H9 (cell line): ENCODE measurements at regions not wholly inside any gene's neighbourhood (a gene's known extent, or its start where the extent isn't known, plus 50 kb on each side); places are given as distances from the start of the nearest gene placed in this dataset.

Experiments used
- DNase-seq: peaks from one replicate; pipeline ENCODE4 v3.0.0-alpha.2; 2017
- H2AFZ ChIP-seq: one replicate; pipeline ENCODE4 v1.6.1; 2013; ENCODE audit warnings: mild to moderate bottlenecking, low read length, control low read depth, moderate library complexity
- H2AK5ac ChIP-seq: 2 replicates; pipeline ENCODE4 v1.6.1; 2013; ENCODE audit warnings: low read length, control low read depth, mixed read lengths; ENCODE audit not compliant: insufficient read length
- H2BK120ac ChIP-seq: one replicate; pipeline ENCODE4 v1.6.1; 2013; ENCODE audit warnings: low read depth, mild to moderate bottlenecking, low read length, control low read depth, inconsistent platforms; ENCODE audit not compliant: poor library complexity, severe bottlenecking
- H2BK12ac ChIP-seq: 2 replicates; pipeline ENCODE4 v1.6.1; 2013; ENCODE audit warnings: low read length, control low read depth, mixed read lengths, low read depth; ENCODE audit not compliant: insufficient read length
- H2BK15ac ChIP-seq: 2 replicates; pipeline ENCODE4 v1.6.1; 2013; ENCODE audit warnings: low read depth, low read length, control low read depth
- H2BK20ac ChIP-seq: one replicate; pipeline ENCODE4 v1.6.1; 2013; ENCODE audit warnings: low read depth, mild to moderate bottlenecking, low read length, control low read depth, inconsistent platforms; ENCODE audit not compliant: poor library complexity, severe bottlenecking
- H2BK5ac ChIP-seq: 2 replicates; pipeline ENCODE4 v1.6.1; 2013; ENCODE audit warnings: low read length, control low read depth, mixed read lengths; ENCODE audit not compliant: insufficient read length
- H3K14ac ChIP-seq: 2 replicates; pipeline ENCODE4 v1.6.1; 2013; ENCODE audit warnings: low read length, control low read depth; ENCODE audit not compliant: insufficient read depth
- H3K18ac ChIP-seq: 2 replicates; pipeline ENCODE4 v1.6.1; 2013; ENCODE audit warnings: low read depth, mild to moderate bottlenecking, mixed read lengths, low read length, control low read depth; ENCODE audit not compliant: insufficient read length
- H3K23ac ChIP-seq: 2 replicates; pipeline ENCODE4 v1.6.1; 2013; ENCODE audit warnings: low read length, control low read depth, mixed read lengths, low read depth; ENCODE audit not compliant: insufficient read length
- H3K23me2 ChIP-seq: 2 replicates; pipeline ENCODE4 v1.6.1; 2013; ENCODE audit warnings: low read depth, mild to moderate bottlenecking, mixed read lengths, low read length, control low read depth; ENCODE audit not compliant: insufficient read length, poor library complexity, severe bottlenecking
- H3K27ac ChIP-seq: 2 replicates; pipeline ENCODE4 v1.5.1; 2013; ENCODE audit warnings: low read length, control low read depth, mixed read lengths, low read depth; ENCODE audit not compliant: insufficient read length
- H3K27me3 ChIP-seq: 2 replicates; pipeline ENCODE4 v1.6.1; 2013; ENCODE audit warnings: low read length, control low read depth, inconsistent platforms; ENCODE audit not compliant: insufficient read depth
- H3K4ac ChIP-seq: 2 replicates; pipeline ENCODE4 v1.6.1; 2013; ENCODE audit warnings: low read depth, mild to moderate bottlenecking, control low read depth, inconsistent platforms, low read length, moderate library complexity
- H3K4me1 ChIP-seq: 2 replicates; pipeline ENCODE4 v1.6.1; 2013; ENCODE audit warnings: low read length, control low read depth, inconsistent platforms; ENCODE audit not compliant: insufficient read depth
- H3K4me2 ChIP-seq: 2 replicates; pipeline ENCODE4 v1.6.1; 2013; ENCODE audit warnings: low read length, control low read depth, mixed read lengths; ENCODE audit not compliant: insufficient read length, insufficient read depth
- H3K56ac ChIP-seq: 2 replicates; pipeline ENCODE4 v1.6.1; 2013; ENCODE audit warnings: low read depth, mild to moderate bottlenecking, mixed read lengths, low read length, control low read depth; ENCODE audit not compliant: insufficient read length
- H3K79me1 ChIP-seq: 2 replicates; pipeline ENCODE4 v1.6.1; 2013; ENCODE audit warnings: low read depth, mild to moderate bottlenecking, moderate library complexity, low read length, control low read depth, inconsistent platforms; ENCODE audit not compliant: insufficient read depth, poor library complexity, severe bottlenecking
- H3K79me2 ChIP-seq: 2 replicates; pipeline ENCODE4 v1.6.1; 2013; ENCODE audit warnings: low read length, control low read depth, inconsistent platforms; ENCODE audit not compliant: insufficient read depth
- H3K9ac ChIP-seq: 2 replicates; pipeline ENCODE4 v1.6.1; 2013; ENCODE audit warnings: low read length, control low read depth, mixed read lengths; ENCODE audit not compliant: insufficient read length; ENCODE audit errors: extremely low read depth
- H3K9me3 ChIP-seq: one replicate; pipeline ENCODE4 v1.6.1; 2013; ENCODE audit warnings: low read depth, low read length, inconsistent platforms; ENCODE audit not compliant: control insufficient read depth
- H3T11ph ChIP-seq: one replicate; pipeline ENCODE4 v1.6.1; 2013; ENCODE audit warnings: mild to moderate bottlenecking, low read length, control low read depth, inconsistent platforms
- H4K20me1 ChIP-seq: one replicate; pipeline ENCODE4 v1.6.1; 2013; ENCODE audit not compliant: control insufficient read depth, insufficient read length, insufficient read depth
- H4K5ac ChIP-seq: 2 replicates; pipeline ENCODE4 v1.6.1; 2013; ENCODE audit warnings: low read depth, mild to moderate bottlenecking, mixed read lengths, low read length, control low read depth; ENCODE audit not compliant: insufficient read length
- H4K8ac ChIP-seq: replicated peaks from 2 replicates; pipeline ENCODE4 v1.6.1; 2013; ENCODE audit warnings: low read length, control low read depth, mixed read lengths, low read depth; ENCODE audit not compliant: insufficient read length
- H4K91ac ChIP-seq: 2 replicates; pipeline ENCODE4 v1.6.1; 2013; ENCODE audit warnings: low read depth, mild to moderate bottlenecking, moderate library complexity, mixed read lengths, low read length, control low read depth; ENCODE audit not compliant: insufficient read length
- H3K27ac Mint-ChIP-seq, 3 experiments: 2 replicates in 2 of 3; 3 replicates in 1 of 3; pipeline ENCODE4 v1.8.0; 2020 to 2021; ENCODE audit warnings: mixed read lengths in 3 of 3, mild to moderate bottlenecking in 1 of 3, moderate library complexity in 1 of 3
- H3K27me3 Mint-ChIP-seq: 2 replicates; pipeline ENCODE4 v1.8.0; 2021; ENCODE audit warnings: low read depth, mild to moderate bottlenecking, moderate library complexity, mixed read lengths
- H3K36me3 Mint-ChIP-seq, 3 experiments: 2 replicates in 2 of 3; 3 replicates in 1 of 3; pipeline ENCODE4 v1.8.0; 2020 to 2021; ENCODE audit warnings: low read depth in 3 of 3, mixed read lengths in 3 of 3; ENCODE audit not compliant: insufficient read depth in 1 of 3
- H3K4me1 Mint-ChIP-seq, 2 experiments: 2 replicates each; pipeline ENCODE4 v1.8.0; 2020; ENCODE audit warnings: mixed read lengths in 2 of 2
- H3K4me3 Mint-ChIP-seq, 2 experiments: 2 replicates in 1 of 2; 3 replicates in 1 of 2; pipeline ENCODE4 v1.8.0; 2020 to 2021; ENCODE audit warnings: mild to moderate bottlenecking in 2 of 2, mixed read lengths in 2 of 2, moderate library complexity in 1 of 2
- H3K9me3 Mint-ChIP-seq, 2 experiments: 2 replicates in 1 of 2; 3 replicates in 1 of 2; pipeline ENCODE4 v1.8.0; 2020; ENCODE audit warnings: mild to moderate bottlenecking in 2 of 2, mixed read lengths in 2 of 2, moderate library complexity in 1 of 2
- WGBS: extraction: QIAGEN DNeasy Blood & Tissue Kit; methylation state at CpG from one replicate; pipeline ENCODE4 v1.1.7; 2013; ENCODE audit warnings: missing lambda C conversion rate, low lambda C conversion rate, mixed read lengths; ENCODE audit not compliant: insufficient read length; ENCODE audit errors: extremely low coverage; 5-methylcytosine and 5-hydroxymethylcytosine counted together
- TF ChIP-seq, protein P1 (sequence below): fragments of 200-600 bp; sonication (generic); conservative IDR thresholded peaks from 3 replicates; pipeline ENCODE4 v1.8.0; 2021; ENCODE audit warnings: antibody characterized with exemption, mild to moderate bottlenecking

DNA sequence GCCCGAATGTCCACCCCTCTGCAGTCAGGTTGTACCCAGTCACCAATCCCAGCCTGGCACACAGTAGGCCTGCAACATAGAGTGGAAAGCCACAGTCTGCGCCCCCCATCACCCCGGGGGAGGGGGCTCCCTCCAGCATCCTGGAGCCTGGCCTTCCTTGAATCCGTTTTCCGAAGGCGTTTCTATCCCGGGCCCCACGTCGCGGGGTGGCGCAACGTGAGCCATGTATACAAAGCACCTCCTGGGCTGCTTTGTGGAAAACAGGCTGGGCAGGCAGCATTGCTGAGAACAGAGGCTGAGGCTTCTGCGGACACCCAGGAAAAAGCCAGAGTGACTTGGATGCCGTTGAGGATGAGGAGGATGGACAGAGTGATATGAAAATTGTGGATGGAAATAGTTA is 103.3 kb upstream of the USP29 start:
- no CpG with 5 or more reads among the region's 14 CpGs for WGBS
- Histone ChIP-seq H2BK15ac (no peak overlapping the region), H4K5ac (no peak overlapping the region), H2BK120ac (no peak overlapping the region), H4K91ac (no peak overlapping the region), H3K18ac (no peak overlapping the region), H3K27ac (no peak overlapping the region), H3K56ac (no peak overlapping the region), H2BK5ac (no peak overlapping the region), H2BK20ac (no peak overlapping the region), H3K9ac (no peak overlapping the region), H2BK12ac (no peak overlapping the region), H3K79me1 (no peaks in the 10 kb centered on the region), H3K23ac (no peak overlapping the region), H3K4me1 (no peaks in the 10 kb centered on the region), H4K20me1 (no peaks in the 10 kb centered on the region), H3K4ac (no peak overlapping the region), H2AK5ac (no peak overlapping the region), H3K79me2 (no peaks in the 10 kb centered on the region), H3T11ph (no peak overlapping the region), H2AFZ (no peak overlapping the region), H3K4me2 (no peak overlapping the region), H3K27me3 (no peaks in the 10 kb centered on the region), H3K14ac (no peak overlapping the region), H3K9me3 (peaks cover 73% of the 10 kb centered on the region), H3K23me2 (no peaks in the 10 kb centered on the region), H4K8ac (no peak overlapping the region)
- no peak overlapping the region for H3K4me3 Mint-ChIP-seq
- H3K27me3 Mint-ChIP-seq, result peaks cover 2% of the 10 kb centered on the region
- peaks cover 82 to 84% of the 10 kb centered on the region in 2 experiments for H3K9me3 Mint-ChIP-seq
- H3K4me1 Mint-ChIP-seq, result no peaks in the 10 kb centered on the region
- TF ChIP-seq, protein P1, sequence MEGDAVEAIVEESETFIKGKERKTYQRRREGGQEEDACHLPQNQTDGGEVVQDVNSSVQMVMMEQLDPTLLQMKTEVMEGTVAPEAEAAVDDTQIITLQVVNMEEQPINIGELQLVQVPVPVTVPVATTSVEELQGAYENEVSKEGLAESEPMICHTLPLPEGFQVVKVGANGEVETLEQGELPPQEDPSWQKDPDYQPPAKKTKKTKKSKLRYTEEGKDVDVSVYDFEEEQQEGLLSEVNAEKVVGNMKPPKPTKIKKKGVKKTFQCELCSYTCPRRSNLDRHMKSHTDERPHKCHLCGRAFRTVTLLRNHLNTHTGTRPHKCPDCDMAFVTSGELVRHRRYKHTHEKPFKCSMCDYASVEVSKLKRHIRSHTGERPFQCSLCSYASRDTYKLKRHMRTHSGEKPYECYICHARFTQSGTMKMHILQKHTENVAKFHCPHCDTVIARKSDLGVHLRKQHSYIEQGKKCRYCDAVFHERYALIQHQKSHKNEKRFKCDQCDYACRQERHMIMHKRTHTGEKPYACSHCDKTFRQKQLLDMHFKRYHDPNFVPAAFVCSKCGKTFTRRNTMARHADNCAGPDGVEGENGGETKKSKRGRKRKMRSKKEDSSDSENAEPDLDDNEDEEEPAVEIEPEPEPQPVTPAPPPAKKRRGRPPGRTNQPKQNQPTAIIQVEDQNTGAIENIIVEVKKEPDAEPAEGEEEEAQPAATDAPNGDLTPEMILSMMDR, result no peak
- peaks cover 5 to 36% (median 24%) of the 10 kb centered on the region in 3 experiments; a peak in 6 of 7 replicates for H3K36me3 Mint-ChIP-seq
- DNase-seq, result no peak
- H3K27ac Mint-ChIP-seq, result no peak overlapping the region
